ENCODE measurements at regions not wholly inside any gene's neighbourhood (a gene's known extent, or its start where the extent isn't known, plus 50 kb on each side); places are given as distances from the start of the nearest gene placed in this dataset.

GRCh38 chr15:94027581-94027980, 203.8 kb upstream of the MCTP2 start:
- Histone ChIP-seq H3K4me1 (ENCODE audit: insufficient read depth, poor library complexity, severe bottlenecking) (no peaks in the 10 kb centered on the region), H3K36me3 (ENCODE audit: low read depth) (no peaks in the 10 kb centered on the region), H3K4me3 (ENCODE audit: severe bottlenecking) (no peak overlapping the region), H3K27ac (ENCODE audit: poor library complexity, severe bottlenecking) (no peak overlapping the region), H3K27me3 (ENCODE audit: insufficient read depth, poor library complexity, severe bottlenecking) (peaks cover 2% of the 10 kb centered on the region), H3K9me3 (ENCODE audit: severe bottlenecking) (no peaks in the 10 kb centered on the region)
- ATAC-seq (ENCODE audit: low read depth): no peak
- no peak for TF ChIP-seq CTCF (IDR thresholded peaks at IDR 0.05; ENCODE audit: poor library complexity, severe bottlenecking)
- DNase-seq (ENCODE audit: low spot score): no peak

- Histone ChIP-seq H3K4me3 (ENCODE audit: severe bottlenecking) (no peak overlapping the region), H3K9me3 (ENCODE audit: severe bottlenecking) (no peaks in the 10 kb centered on the region), H3K36me3 (ENCODE audit: low read depth) (no peaks in the 10 kb centered on the region), H3K27me3 (ENCODE audit: insufficient read depth, poor library complexity, severe bottlenecking) (peaks cover 2% of the 10 kb centered on the region), H3K4me1 (ENCODE audit: insufficient read depth, poor library complexity, severe bottlenecking) (no peaks in the 10 kb centered on the region), H3K27ac (ENCODE audit: poor library complexity, severe bottlenecking) (no peak overlapping the region)
- no peak for TF ChIP-seq CTCF (IDR thresholded peaks at IDR 0.05; ENCODE audit: poor library complexity, severe bottlenecking)
- ATAC-seq (ENCODE audit: low read depth): peak; percentile 73
- DNase-seq (ENCODE audit: low spot score): no peak
These were observed 204.7 kb upstream of the MCTP2 start for GRCh38 chr15:94026458-94027304.

- H3K36me3 ChIP-seq (ENCODE audit: low read depth): no peaks in the 10 kb centered on the region
- H3K4me1 ChIP-seq (ENCODE audit: insufficient read depth, poor library complexity, severe bottlenecking): no peaks in the 10 kb centered on the region
- ATAC-seq (ENCODE audit: low read depth): no peak
- DNase-seq (ENCODE audit: low spot score): no peak
- H3K27ac ChIP-seq (ENCODE audit: poor library complexity, severe bottlenecking): no peak overlapping the region
- H3K27me3 ChIP-seq (ENCODE audit: insufficient read depth, poor library complexity, severe bottlenecking): peaks cover 2% of the 10 kb centered on the region
- no peak overlapping the region for H3K4me3 ChIP-seq (ENCODE audit: severe bottlenecking)
- no peak for TF ChIP-seq CTCF (IDR thresholded peaks at IDR 0.05; ENCODE audit: poor library complexity, severe bottlenecking)
- H3K9me3 ChIP-seq (ENCODE audit: severe bottlenecking): no peaks in the 10 kb centered on the region
These were observed 207.8 kb upstream of the MCTP2 start for GRCh38 chr15:94023531-94023930.

- no peak for TF ChIP-seq CTCF (IDR thresholded peaks at IDR 0.05; ENCODE audit: poor library complexity, severe bottlenecking)
- Histone ChIP-seq H3K9me3 (ENCODE audit: severe bottlenecking) (no peaks in the 10 kb centered on the region), H3K36me3 (ENCODE audit: low read depth) (no peaks in the 10 kb centered on the region), H3K4me3 (ENCODE audit: severe bottlenecking) (no peak overlapping the region), H3K27me3 (ENCODE audit: insufficient read depth, poor library complexity, severe bottlenecking) (peaks cover 2% of the 10 kb centered on the region), H3K27ac (ENCODE audit: poor library complexity, severe bottlenecking) (no peak overlapping the region), H3K4me1 (ENCODE audit: insufficient read depth, poor library complexity, severe bottlenecking) (no peaks in the 10 kb centered on the region)
- DNase-seq (ENCODE audit: low spot score) (no peak), ATAC-seq (ENCODE audit: low read depth) (no peak)
These were observed 209.6 kb upstream of the MCTP2 start for GRCh38 chr15:94021621-94022320.

All from RWPE2 (cell line).